Activated CD8-positive, alpha-beta memory T cell treated with anti-CD3 and anti-CD28 coated beads, Interleukin-2, amount 50 U/mL, for 24 hours (primary cell): ENCODE measurements at regions not wholly inside any gene's neighbourhood (a gene's known extent, or its start where the extent isn't known, plus 50 kb on each side); places are given as distances from the start of the nearest gene placed in this dataset.
"Not testable (repeated sequence)": the region's sequence is repeated elsewhere in the genome, so short reads cannot be mapped to it uniquely, and the experiment has no call there.

Source experiments
- DNase-seq: peaks from one replicate; pipeline ENCODE4 v3.0.0-alpha.2; 2020; ENCODE audit errors: extremely low read depth

DNA sequence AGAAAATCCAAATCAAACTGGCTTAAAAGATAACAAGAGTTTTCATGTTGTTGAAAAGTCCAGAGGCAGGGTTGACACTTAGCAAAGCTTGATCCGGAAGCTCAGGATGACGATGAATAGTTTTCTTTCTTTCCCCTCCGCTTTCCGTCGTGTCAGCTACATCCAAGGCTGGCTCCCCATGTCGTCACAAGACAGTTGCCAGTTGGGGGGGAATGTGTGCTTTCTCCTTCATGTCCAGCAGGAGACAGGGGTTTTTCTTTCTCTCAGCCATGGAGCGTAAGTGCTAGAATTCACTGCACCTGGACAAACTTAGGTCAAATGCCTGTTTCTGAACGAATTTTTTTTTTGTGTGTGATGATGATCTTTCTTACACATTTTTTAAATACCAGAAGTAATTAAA lies 273.8 kb upstream of the RGMA start:
- no peak for DNase-seq

DNA sequence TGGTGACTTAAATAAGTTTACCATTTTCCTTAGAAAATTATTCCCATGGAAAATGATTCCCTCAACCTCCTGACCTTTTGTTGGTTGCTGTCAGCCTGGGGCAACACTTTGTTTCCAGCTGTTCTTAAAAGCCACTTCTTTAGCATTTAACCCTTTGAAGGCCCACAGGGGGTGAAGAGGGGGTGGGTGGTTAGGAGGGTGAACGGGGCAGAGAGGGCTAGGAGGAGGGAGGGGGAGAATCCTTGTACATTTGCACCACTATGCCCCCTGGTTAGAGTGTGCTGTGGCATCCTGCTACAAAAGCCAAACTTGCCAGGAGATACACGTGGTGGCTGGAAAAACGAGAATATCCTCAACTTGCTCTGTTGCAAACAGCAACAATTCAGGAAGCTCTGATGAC lies 273.2 kb upstream of the RGMA start:
- DNase-seq, result no peak

DNA sequence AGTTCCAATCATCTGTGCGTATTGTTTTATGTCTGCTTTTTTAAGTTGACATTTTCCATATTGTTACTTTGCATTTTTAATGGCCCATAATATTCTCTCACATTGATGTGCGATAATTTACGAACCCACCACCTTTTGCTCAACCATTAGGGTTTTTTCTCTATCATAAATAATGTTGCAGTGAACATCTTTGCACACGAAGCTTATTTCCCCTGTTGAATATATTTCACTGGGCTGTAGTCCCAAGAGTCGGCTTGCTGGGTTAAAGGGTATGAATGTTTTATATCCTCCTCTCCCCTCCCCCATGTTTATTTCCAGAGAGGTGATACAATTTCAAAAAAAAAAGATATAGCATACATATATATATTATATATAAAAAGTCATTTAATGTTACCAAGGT lies 272.7 kb upstream of the RGMA start:
- no peak for DNase-seq

DNA sequence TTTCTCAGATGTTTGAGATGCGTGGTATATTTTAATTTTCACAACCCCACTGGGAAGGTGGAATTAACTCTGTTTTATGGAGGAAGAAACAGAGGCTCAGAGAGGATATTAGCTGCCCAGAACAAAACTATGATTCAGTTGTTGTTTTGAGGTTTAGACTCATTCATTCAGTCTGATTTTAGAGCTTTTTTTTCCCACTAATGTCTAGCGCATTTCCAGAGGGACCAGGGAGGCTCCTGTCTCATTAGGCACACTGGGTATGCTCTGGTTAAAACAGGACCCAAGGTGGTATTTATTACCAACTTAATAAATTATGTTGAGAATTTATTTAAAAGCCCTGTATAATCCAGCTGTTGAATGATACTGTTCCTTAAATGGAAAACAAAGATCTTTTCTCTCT lies 272.0 kb upstream of the RGMA start:
- DNase-seq, result no peak

DNA sequence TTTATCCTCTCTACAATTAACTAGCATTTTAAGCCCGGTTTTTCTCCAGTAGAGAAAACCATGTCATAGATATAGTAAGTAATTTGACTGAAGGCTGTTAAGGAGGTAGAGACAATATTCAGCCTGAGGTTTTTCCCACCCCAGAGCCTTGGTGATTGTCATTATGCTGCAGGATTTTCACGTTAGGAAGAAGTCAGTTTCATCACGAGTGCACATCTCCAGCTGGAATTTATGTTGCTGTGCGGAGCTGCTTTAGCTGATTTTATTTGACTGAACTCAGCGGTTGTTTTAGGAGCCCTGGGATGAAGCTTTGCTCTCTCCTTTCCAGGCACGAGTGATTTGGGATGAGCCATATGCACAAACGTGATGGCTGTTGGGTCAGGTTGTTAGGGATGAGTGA lies 271.3 kb upstream of the RGMA start:
- DNase-seq, result no peak

DNA sequence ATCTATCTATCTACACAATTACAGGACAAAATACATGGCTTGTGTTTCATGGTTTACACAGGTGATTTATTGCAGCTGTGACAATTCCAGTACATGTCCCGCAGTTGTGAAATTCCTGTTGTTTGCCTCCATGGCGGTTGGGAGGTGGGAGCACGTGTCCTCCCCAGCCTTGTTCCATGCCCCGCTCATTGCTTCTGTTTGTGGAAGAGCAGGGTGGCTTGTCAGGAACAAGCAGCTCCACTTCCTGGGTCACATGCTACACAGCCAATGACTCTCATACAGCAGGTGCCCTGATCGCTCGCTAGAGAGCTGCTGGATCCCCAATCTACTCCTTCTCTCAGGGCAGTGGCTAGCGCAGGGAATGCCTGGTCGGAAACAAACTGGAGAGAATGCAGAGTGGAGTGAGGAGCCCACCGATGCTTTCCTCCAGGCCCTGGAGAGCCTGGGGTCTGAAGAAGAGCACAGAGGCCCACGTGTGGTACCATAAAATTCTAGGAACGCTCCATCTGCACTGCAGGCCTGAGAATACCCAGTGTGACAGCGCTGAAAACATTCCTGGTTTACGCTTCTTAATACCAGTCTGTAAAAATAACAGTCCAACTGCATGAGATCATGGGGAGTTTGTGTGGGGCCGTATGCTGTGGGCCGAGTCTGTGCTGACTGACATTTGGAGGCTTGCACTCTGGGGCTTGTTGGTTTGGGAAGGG lies 270.6 kb upstream of the RGMA start:
- no peak for DNase-seq

DNA sequence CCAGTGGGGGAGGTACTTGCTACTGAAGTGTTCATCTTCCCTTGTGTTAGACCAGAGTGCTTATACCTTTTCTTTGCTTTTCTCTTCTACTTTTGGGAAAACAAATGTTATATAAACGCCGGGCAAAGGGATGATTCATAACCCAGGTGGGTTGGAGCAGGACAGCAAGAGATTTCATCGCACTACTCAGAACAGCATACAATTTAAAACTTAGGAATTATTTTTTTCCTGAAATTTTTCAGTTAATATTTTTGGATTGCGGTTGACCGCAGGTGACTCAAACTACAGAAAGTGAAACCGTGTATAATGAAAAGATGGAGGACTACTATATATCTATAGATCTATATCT lies 270.0 kb upstream of the RGMA start:
- DNase-seq, result no peak

DNA sequence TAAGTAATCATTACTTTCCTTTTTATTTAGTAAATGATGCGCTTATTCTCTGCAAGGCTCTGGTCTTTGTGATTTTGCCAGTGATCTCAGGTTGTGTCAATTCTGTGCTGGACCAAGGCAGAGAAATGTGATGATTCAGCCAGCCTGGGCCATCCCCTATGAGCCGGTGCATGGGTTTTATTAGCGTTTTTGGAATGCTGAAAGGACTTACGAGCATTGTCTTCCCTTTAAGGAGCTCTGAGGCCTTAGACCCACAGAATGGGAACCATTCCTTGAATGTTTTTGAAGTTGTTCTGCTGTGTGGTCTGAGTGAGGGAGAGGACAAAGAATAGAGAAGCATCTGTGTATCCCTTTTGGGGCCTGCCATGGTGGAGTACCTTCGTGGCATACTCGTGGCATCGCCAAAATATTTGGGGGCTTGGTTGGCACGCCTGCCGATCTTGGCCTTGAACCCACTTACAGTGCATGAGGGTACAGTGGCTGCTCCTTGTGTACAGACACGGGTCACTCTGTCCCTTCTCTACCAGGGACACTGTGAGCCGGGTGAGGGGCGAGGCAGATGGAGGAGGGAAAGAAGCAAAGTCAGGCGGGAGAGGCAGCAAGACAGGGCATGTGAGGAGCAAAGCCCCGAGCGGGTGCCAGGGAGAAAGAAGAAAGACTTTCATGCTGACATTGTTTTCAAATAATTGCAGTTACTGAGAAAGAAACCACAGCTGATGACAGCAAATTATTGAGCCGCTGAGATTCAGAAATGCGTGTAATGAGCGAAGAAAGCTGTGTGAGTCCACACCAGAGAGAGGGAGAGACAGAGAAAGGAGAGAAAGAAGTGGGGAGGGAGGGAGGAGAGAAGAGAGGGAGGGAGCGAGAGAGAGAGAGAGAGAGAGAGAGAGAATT lies 269.4 kb upstream of the RGMA start:
- DNase-seq, result no peak

DNA sequence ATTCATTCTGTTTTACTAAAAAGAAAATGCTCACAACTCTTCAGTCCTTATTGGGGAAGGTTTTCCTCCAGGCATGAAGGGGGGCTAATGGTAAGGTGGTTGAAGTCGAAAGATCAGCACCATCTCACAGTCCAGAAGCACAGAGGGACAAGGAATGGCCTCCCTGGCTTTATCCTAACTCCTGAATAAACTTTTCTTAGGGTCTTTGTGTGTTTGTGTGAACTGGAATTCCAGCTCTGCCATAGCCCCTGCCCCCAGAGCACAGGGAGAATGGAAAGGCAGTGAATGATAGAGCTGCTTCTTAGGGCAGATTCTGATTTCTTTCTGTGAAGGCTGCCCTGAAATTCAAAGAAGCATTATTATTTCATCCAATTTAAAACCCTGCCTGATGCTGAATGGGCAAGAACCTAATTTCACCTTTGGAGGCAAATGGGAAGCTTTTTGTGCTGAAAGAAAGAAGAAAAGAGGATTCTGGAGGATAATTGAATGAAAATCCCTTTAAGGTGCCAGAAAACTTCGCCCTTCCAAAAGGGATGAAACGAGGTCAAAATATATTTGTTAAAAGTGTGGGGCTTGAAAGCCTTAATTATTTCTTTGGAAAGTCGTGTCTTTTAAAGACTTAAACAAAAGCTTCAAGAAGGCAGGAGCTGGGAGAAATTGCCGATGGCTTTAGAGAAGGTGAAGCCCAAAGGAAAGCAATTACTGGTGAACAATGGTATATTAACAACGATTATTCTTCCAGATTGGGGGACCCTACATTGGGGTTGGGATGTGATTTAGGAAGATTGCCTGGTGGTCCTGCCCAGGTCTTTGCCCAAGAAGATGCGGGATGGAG lies 259.9 kb upstream of the RGMA start:
- DNase-seq, result no peak

DNA sequence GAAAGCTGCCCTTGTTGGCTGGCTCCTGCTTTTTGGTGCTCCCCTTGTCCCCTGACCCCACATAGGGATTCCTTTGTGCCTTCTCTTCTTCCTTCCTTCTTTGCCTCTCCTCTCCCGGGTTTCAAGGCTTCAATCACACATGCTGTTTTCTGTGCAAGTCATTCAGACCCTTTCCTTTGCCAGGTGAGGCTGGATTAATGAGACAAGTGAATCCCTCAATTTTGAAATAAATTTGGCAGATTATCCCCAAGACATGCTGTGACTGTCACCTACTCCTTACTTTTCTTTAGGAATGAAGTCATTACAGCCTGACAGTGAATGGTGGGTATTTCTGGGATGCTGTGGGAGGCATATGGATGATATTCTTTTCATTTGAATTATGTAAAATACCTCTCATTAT lies 259.0 kb upstream of the RGMA start:
- no peak for DNase-seq

DNA sequence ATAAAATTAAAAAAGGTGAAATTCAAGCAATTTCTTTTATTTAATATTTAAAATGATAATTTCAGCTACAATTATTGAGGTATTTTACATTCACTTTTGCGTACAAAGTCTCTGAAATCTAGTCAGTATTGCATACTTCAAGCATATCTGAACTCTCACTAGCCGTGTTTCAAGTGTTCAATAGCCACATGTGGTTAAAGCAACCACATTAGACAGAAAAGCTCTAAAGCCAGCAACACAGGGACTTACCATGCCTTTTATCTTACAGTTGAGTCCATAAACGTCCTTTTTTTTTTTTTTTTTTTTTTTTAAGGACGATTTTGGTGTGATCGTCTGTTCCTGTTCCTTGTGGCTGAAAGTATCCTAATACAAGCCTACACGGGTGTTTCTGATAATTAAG lies 257.0 kb upstream of the RGMA start:
- no peak for DNase-seq

DNA sequence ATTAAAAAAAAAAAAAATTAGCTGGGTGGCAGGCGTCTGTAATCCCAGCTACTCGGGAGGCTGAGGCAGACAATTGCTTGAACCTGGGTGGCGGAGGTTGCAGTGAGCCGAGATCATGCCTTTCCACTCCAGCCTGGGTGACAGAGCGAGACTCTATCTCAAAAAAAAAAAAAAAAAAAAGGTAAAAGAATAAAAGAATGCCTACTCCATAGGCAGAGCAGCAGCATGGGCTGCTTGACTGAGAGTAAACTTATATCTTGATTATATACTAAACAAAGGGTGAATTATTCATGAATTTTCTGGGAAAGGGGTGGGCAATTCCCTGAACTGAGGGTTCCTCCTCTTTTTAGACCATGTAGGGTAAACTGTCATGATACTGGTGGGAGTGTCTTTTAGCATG lies 254.4 kb upstream of the RGMA start:
- DNase-seq, result not testable (repeated sequence)

DNA sequence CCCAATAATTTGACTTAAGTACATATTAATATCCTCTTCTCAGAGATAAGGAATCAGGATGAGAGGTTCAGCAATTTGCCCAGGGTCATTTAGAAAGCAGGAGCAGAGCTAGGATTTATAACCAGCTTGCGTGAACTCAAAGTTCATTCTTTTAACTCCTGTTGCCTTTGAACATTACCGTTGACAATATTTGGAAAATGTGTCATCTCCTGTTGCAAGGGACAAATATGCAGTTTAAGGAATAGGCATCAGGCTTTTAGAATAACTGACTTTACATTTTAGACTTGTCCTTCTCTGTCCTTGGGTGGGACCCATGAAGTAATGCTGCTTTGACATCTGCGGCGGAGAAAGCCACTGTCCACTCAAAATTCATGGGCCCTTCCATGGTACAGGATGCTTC lies 252.2 kb upstream of the RGMA start:
- DNase-seq, result no peak

DNA sequence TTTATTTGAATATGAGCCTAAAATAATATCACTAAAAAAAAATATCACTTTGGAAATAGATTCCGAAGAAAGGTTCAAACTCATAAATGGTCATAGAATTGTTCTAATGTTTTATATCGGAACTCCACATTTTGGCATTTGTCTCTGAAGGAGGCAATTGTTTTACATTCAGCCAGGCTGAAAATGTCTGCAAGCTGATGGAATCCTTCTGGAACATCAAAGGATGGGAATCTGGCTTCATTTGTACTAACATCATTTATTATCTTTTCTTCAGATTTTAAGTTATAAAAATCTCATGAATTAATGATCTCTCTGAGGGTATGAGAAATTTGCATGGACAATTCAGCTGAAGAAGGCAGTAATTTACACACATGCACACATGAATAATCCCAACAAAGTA lies 251.4 kb upstream of the RGMA start:
- DNase-seq, result no peak

DNA sequence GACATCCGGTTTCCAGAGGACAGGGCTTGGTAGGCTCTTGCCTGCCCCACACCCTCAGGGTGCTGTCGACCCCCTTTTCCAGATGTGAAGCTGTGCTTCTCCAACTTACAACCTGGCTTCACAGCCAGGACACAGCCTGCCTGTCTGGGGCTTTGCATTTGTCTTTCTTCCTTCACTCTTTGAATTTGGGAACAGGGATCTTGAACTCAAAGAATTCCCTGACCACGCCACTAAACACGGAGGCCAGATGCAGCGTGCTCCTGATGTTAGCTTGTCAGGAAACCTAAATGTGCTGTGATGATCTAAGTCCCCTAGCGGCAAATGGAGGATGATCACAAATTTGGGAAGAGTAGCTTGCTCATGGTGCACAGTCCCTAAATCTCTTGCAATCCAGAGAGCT lies 244.8 kb upstream of the RGMA start:
- no peak for DNase-seq

DNA sequence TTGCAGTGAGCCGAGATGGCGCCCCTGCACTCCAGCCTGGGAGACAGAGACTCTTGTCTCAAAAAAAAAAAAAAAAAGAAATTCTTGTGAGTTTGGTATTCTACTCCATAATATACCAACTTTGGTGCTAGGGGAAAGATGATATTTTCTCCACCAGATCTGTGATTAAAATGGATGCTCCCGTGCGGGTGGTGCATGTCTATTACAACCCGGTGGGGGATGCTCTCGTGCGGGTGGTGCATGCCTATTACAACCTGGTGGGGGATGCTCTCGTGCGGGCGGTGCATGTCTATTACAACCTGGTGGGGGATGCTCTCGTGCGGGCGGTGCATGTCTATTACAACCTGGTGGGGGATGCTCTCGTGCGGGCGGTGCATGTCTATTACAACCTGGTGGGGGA lies 244.1 kb upstream of the RGMA start:
- not testable (repeated sequence) for DNase-seq

DNA sequence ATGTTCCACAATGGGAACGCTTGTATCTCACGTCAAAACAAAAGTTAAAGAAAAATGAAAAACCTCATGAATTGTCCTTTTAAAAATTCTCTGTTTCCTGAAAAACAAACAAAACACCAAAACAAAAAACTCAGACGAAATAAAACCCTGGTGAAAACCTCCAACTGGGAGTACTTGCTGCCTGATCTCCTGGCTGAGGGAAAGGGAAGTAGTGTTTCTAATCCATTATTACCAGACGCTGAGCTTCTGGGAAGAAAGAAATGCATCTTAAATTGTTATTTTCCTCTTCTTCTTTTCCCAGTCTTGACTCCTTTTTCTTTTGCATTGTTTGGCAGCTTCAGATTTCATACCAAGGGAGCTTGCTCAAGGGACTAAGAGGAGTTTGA lies 243.2 kb upstream of the RGMA start:
- no peak for DNase-seq

DNA sequence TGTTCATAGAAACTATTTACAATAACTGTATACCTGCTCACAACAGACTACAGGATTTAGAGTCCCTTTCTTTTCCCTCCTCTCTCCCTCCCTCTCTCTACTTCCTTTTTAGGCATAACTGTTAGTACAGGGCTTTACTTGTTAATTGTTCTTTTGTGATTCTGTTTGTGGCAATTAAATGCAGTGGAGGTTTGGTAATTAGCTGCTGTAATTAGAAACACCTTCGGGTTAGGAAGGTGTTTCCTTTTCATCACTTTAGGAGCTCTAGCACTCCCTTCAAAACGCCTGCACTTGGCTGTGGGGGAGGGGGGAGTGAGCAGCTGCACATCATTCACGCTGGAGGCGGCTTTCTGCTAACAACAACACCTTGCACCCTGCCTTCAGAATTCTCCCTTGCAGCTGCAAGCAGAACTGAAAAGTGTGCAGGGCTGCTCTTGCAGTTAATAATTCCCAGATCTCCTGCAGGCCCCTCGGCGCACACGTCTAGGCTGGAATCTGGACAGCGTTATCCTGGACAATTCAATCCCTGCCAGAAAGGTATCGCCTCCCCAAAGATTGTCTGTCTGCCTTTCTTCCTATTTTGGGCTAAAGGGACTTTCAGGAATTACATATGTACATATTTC lies 242.6 kb upstream of the RGMA start:
- DNase-seq, result no peak

DNA sequence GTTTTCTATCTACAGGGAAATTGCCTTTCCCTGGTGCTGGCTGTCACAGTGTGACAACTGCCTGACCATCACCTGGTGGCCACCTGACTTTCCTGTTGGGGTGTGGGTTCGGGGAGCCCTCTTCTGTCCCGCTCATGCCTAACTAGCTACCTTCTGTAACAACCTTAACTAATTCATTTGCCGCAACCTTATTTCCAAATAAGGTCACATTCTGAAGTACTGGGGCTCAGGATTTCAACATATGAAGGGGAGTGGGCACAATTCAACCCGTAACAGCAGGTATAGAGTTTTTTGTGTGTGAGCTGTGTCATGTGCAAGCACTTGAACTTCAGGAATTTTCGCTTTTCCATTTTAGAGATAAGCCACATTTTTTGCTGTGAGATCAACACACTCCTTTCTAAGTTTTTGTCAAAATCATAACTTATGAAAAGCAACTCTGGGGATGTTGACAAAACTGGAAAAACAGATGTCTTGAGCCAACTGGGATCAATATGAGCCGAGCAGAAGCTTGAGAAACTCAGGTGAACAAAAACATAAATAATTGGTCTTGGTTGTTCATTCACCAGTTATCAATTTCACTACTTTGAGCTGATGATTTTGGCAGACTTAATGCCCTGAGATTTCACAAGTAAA lies 242.0 kb upstream of the RGMA start:
- no peak for DNase-seq

DNA sequence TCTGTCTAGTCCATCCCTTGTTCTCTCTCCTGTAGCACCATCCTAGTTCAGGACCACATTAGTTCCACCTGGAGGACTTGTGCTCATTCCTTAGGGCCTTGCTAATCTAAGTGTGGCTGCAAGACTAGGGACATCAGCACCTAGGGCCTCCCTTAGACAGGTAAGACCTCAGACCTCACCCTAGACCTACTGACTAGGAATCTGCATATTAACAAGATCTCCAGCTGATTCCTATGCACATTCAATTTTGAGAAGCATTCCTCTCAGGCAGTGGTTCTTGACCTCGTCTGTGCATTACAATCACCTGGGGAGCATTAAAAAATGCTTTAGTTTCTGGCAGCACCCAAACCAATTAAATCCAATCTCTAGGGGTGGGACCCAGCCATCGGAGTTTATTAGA lies 238.4 kb upstream of the RGMA start:
- DNase-seq, result no peak

DNA sequence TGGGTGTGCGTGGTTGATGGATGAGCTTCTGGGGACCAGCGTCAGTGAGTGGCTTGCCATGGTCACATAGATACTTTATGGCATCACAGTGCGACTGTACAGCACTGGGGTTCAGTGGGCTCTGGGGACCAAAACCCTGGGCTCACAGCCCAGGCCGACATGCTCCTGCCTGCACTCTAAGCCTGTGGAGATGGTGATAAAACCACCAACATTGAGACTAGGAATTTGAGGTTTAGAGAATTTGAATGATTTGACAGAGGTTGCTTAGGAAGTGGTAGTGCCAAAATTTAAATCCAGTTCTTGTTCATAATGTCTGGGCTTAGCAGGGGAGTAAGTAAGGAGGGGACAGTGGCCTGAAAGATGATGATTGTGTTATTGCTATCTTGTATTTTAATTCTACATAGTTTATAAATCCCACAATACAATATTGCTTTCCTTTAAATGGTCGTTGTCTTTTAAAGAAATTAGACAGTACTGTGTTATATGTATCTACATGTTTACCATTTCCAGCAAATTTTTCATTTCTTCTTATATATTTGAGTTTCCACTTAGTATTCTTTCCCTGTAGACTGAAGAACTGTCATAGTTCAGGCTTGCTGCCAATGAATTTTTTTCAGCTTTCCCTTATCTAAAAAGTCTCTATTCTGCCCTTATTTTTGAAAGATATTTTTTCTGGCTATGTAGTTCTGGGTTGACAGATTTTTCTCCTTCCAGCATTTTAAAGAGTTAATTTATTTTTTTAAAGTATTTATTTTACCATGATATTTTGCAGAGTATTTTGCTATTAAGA lies 235.4 kb upstream of the RGMA start:
- no peak for DNase-seq
